ENCODE measurements at regions not wholly inside any gene's neighbourhood (a gene's known extent, or its start where the extent isn't known, plus 50 kb on each side); places are given as distances from the start of the nearest gene placed in this dataset.

DNA sequence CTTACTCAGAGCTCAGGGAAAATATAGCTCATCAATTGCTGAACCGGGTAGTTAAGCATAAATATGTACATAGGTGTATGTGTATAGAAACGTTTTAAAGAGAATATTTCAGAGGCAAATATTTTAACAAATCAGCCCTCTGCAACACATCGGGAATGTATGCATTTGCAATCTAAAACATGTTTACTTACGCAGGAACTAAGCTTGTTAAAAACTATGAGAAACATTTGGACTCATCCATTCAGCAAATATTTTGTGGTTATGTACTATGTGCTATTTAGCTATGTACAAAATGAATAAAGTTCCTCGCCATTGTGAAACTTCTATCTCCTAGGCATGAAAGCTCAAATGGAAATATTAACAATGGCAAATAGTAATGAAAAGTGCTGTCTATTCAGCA lies 469.9 kb downstream of the ARHGEF28 start:
- TF ChIP-seq CTCF (IDR thresholded peaks at IDR 0.05) = no peak
- no peak for TF ChIP-seq POLR2A (IDR thresholded peaks at IDR 0.05)
- no peak for TF ChIP-seq EP300 (IDR thresholded peaks at IDR 0.05)

Measured in ovary (tissue), 3 donors.